ENCODE measurements at regions not wholly inside any gene's neighbourhood (a gene's known extent, or its start where the extent isn't known, plus 50 kb on each side); places are given as distances from the start of the nearest gene placed in this dataset.

DNA sequence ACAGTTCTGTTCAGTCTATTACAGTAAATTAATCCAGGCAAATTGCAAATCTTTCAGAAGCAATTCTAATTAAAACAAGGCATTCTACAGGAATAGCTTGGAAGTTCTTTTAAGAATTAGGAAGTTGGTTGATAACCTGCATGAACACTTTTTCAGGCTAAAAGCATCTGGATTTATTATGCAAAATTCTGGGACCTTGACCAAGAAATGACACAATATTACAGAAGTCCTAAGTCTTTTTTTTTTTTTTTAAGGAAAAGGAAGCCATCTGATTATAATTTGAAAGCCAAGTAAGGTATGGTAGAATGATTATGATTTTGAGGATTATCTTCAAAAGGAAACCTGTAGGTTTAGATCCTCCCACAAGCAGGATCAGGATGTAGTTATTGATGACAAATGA is 74.7 kb upstream of the KCNK2 start:
- Histone ChIP-seq H2AK5ac (ENCODE audit: low read depth, low read length) (no peak overlapping the region), H3K36me3 (ENCODE audit: control insufficient read depth in 2 of 4, insufficient read depth in 4 of 4, low read length in 3 of 4) (no peaks in the 10 kb centered on the region), H4K8ac (ENCODE audit: extremely low read depth, insufficient read depth, low read length) (no peak overlapping the region), H3K27ac (ENCODE audit: low read depth, low read length) (no peak overlapping the region), H3K23me2 (ENCODE audit: low read depth, low read length) (no peaks in the 10 kb centered on the region), H2BK5ac (ENCODE audit: low read depth, low read length) (no peak overlapping the region), H3K56ac (replicated peaks; ENCODE audit: insufficient read length, low read depth, low read length) (no peak overlapping the region), H3K27me3 (replicated peaks in 1 of 4; ENCODE audit: control insufficient read depth in 3 of 4, extremely low read depth in 1 of 4, insufficient read depth in 3 of 4, low read length in 3 of 4) (no peaks in the 10 kb centered on the region), H3K79me1 (ENCODE audit: low read depth, low read length) (no peaks in the 10 kb centered on the region), H3K9me3 (ENCODE audit: insufficient read depth in 2 of 2, low read depth in 1 of 2, low read length in 1 of 2) (no peaks in the 10 kb centered on the region), H3K4me3 (ENCODE audit: extremely low read depth in 1 of 4, insufficient read depth in 2 of 4, low read depth in 3 of 4, low read length in 4 of 4) (no peak overlapping the region), H3K23ac (ENCODE audit: insufficient read length) (no peak overlapping the region), H3K4me2 (ENCODE audit: insufficient read depth in 1 of 2, low read depth in 2 of 2, low read length in 2 of 2) (no peak overlapping the region), H3K4me1 (replicated peaks in 1 of 4; ENCODE audit: control insufficient read depth in 3 of 4, insufficient read depth in 4 of 4, low read length in 3 of 4) (no peaks in the 10 kb centered on the region), H2BK12ac (ENCODE audit: low read depth, low read length) (no peak overlapping the region), H2BK15ac (ENCODE audit: low read length) (no peak overlapping the region), H3K9ac (replicated peaks in 1 of 4; ENCODE audit: extremely low read depth in 1 of 4, low read depth in 3 of 4, low read length in 3 of 4) (no peak overlapping the region), H3K4ac (replicated peaks; ENCODE audit: insufficient read length, low read depth, low read length) (no peak overlapping the region), H2BK120ac (replicated peaks; ENCODE audit: low read depth, low read length) (no peak overlapping the region), H3K79me2 (ENCODE audit: control insufficient read depth in 1 of 2, insufficient read depth in 2 of 2, low read length in 2 of 2) (no peaks in the 10 kb centered on the region), H4K5ac (ENCODE audit: insufficient read length, low read depth, low read length) (no peak overlapping the region), H3K18ac (ENCODE audit: extremely low read depth, low read length) (no peak overlapping the region), H2BK20ac (ENCODE audit: low read length) (no peak overlapping the region), H3K14ac (ENCODE audit: insufficient read length) (no peak overlapping the region), H2AFZ (ENCODE audit: low read length) (no peak overlapping the region), H4K91ac (replicated peaks; ENCODE audit: insufficient read length, low read length) (no peak overlapping the region), H4K20me1 (replicated peaks in 1 of 2; ENCODE audit: control insufficient read depth in 1 of 2, insufficient read depth in 2 of 2, low read length in 2 of 2) (no peaks in the 10 kb centered on the region)
- no peak for FAIRE-seq
- CTCF ChIA-PET (ENCODE audit: partially characterized antibody), result interaction anchor here (0.6 to 0.7 kb wide), 2 partner anchors 65 to 1222 kb away, joined by 3 read pairs; no protein-coding TSS in a partner anchor
- DNase-seq (ENCODE audit: low read depth in 1 of 2, low spot score in 2 of 2), result no peak
- POLR2A ChIA-PET (ENCODE audit: partially characterized antibody), result no interaction called here
- TF ChIP-seq ASH2L (IDR thresholded peaks at IDR 0.05; ENCODE audit: low read length) (no peak), TCF12 (IDR thresholded peaks at IDR 0.05; ENCODE audit: low read depth, low read length) (no peak), CHD2 (IDR thresholded peaks at IDR 0.05; ENCODE audit: low read length) (no peak), POLR2A (IDR thresholded peaks at IDR 0.05; ENCODE audit: control extremely low read depth in 1 of 2, low read depth in 2 of 2, low read length in 2 of 2) (no peak), FOSL1 (IDR thresholded peaks at IDR 0.05; ENCODE audit: insufficient read depth, low read depth, low read length) (no peak), POLR2AphosphoS5 (IDR thresholded peaks at IDR 0.05; ENCODE audit: low read depth, low read length) (no peak), CBX8 (IDR thresholded peaks at IDR 0.05; ENCODE audit: borderline replicate concordance, low read depth, low read length) (no peak), RXRA (IDR thresholded peaks at IDR 0.05; ENCODE audit: insufficient read depth, low read depth, low read length) (no peak), SAP30 (IDR thresholded peaks at IDR 0.05; ENCODE audit: insufficient read depth, insufficient replicate concordance, low read length) (no peak), GTF2F1 (IDR thresholded peaks at IDR 0.05; ENCODE audit: borderline replicate concordance, low read depth, low read length) (no peak), SP2 (IDR thresholded peaks at IDR 0.05; ENCODE audit: low read length) (no peak)
- TF ChIP-seq, protein P1, sequence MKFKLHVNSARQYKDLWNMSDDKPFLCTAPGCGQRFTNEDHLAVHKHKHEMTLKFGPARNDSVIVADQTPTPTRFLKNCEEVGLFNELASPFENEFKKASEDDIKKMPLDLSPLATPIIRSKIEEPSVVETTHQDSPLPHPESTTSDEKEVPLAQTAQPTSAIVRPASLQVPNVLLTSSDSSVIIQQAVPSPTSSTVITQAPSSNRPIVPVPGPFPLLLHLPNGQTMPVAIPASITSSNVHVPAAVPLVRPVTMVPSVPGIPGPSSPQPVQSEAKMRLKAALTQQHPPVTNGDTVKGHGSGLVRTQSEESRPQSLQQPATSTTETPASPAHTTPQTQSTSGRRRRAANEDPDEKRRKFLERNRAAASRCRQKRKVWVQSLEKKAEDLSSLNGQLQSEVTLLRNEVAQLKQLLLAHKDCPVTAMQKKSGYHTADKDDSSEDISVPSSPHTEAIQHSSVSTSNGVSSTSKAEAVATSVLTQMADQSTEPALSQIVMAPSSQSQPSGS (IDR thresholded peaks at IDR 0.05; ENCODE audit: low read length), result no peak
- TF ChIP-seq, protein P2, sequence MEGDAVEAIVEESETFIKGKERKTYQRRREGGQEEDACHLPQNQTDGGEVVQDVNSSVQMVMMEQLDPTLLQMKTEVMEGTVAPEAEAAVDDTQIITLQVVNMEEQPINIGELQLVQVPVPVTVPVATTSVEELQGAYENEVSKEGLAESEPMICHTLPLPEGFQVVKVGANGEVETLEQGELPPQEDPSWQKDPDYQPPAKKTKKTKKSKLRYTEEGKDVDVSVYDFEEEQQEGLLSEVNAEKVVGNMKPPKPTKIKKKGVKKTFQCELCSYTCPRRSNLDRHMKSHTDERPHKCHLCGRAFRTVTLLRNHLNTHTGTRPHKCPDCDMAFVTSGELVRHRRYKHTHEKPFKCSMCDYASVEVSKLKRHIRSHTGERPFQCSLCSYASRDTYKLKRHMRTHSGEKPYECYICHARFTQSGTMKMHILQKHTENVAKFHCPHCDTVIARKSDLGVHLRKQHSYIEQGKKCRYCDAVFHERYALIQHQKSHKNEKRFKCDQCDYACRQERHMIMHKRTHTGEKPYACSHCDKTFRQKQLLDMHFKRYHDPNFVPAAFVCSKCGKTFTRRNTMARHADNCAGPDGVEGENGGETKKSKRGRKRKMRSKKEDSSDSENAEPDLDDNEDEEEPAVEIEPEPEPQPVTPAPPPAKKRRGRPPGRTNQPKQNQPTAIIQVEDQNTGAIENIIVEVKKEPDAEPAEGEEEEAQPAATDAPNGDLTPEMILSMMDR (IDR thresholded peaks at IDR 0.05; ENCODE audit: control extremely low read depth in 1 of 3, insufficient read depth in 1 of 3, low read depth in 1 of 3, low read length in 3 of 3), result no peak
